ENCODE measurements at regions not wholly inside any gene's neighbourhood (a gene's known extent, or its start where the extent isn't known, plus 50 kb on each side); places are given as distances from the start of the nearest gene placed in this dataset.

GRCh38 chr5:17772232-17772631, 138.0 kb downstream of the TAF11L14 start:
- H4K20me1 ChIP-seq (ENCODE audit: insufficient read depth, poor library complexity, severe bottlenecking), result no peaks in the 10 kb centered on the region
- no peaks in the 10 kb centered on the region for H3K36me3 ChIP-seq (replicated peaks; ENCODE audit: insufficient read depth, low read depth)
- H3K4me2 ChIP-seq, result no peak overlapping the region
- H3K4me3 ChIP-seq, result no peak overlapping the region
- H3K9me3 ChIP-seq (ENCODE audit: low read depth), result no peaks in the 10 kb centered on the region
- WGBS (ENCODE audit: low lambda C conversion rate, missing lambda C conversion rate), result 93% methylated on average over 6 of the region's 6 CpGs
- no peaks in the 10 kb centered on the region for H3K27me3 ChIP-seq
- H3K27ac ChIP-seq, result no peak overlapping the region
- H3K4me1 ChIP-seq (ENCODE audit: insufficient read depth), result no peaks in the 10 kb centered on the region
- H3K79me2 ChIP-seq, result no peaks in the 10 kb centered on the region
- TF ChIP-seq CTCF (IDR thresholded peaks at IDR 0.05; ENCODE audit: poor library complexity), result no peak
- no peak for TF ChIP-seq EZH2phosphoT487 (IDR thresholded peaks at IDR 0.05; ENCODE audit: low read depth, severe bottlenecking, unreplicated experiment)
- no peak for TF ChIP-seq EZH2 (IDR thresholded peaks at IDR 0.05; ENCODE audit: borderline replicate concordance)
- DNase-seq (ENCODE audit: low spot score), result no peak
- H2AFZ ChIP-seq, result no peak overlapping the region
- H3K9me2 ChIP-seq (replicated peaks; ENCODE audit: insufficient read depth), result no peaks in the 10 kb centered on the region

GRCh38 chr5:17785774-17786173, 151.5 kb downstream of the TAF11L14 start:
- TF ChIP-seq EZH2phosphoT487 (IDR thresholded peaks at IDR 0.05; ENCODE audit: low read depth, severe bottlenecking, unreplicated experiment) (no peak), EZH2 (IDR thresholded peaks at IDR 0.05; ENCODE audit: borderline replicate concordance) (no peak), CTCF (IDR thresholded peaks at IDR 0.05; ENCODE audit: poor library complexity) (no peak)
- Histone ChIP-seq H3K9me3 (ENCODE audit: low read depth) (no peaks in the 10 kb centered on the region), H4K20me1 (ENCODE audit: insufficient read depth, poor library complexity, severe bottlenecking) (no peaks in the 10 kb centered on the region), H3K27ac (no peak overlapping the region), H3K4me2 (no peak overlapping the region), H3K9me2 (replicated peaks; ENCODE audit: insufficient read depth) (no peaks in the 10 kb centered on the region), H3K27me3 (no peaks in the 10 kb centered on the region), H3K36me3 (replicated peaks; ENCODE audit: insufficient read depth, low read depth) (no peaks in the 10 kb centered on the region), H2AFZ (no peak overlapping the region), H3K4me3 (no peak overlapping the region), H3K79me2 (no peaks in the 10 kb centered on the region), H3K4me1 (ENCODE audit: insufficient read depth) (no peaks in the 10 kb centered on the region)
- 100% methylated on average over 1 of the region's 1 CpG for WGBS (ENCODE audit: low lambda C conversion rate, missing lambda C conversion rate)
- no peak for DNase-seq (ENCODE audit: low spot score)

GRCh38 chr5:17788351-17788750, 154.1 kb downstream of the TAF11L14 start:
- no peaks in the 10 kb centered on the region for H4K20me1 ChIP-seq (ENCODE audit: insufficient read depth, poor library complexity, severe bottlenecking)
- H3K27me3 ChIP-seq, result no peaks in the 10 kb centered on the region
- H3K4me1 ChIP-seq (ENCODE audit: insufficient read depth), result no peaks in the 10 kb centered on the region
- no peaks in the 10 kb centered on the region for H3K36me3 ChIP-seq (replicated peaks; ENCODE audit: insufficient read depth, low read depth)
- H3K4me3 ChIP-seq, result no peak overlapping the region
- H3K4me2 ChIP-seq, result no peak overlapping the region
- no peak overlapping the region for H3K27ac ChIP-seq
- no peak for DNase-seq (ENCODE audit: low spot score)
- H3K9me2 ChIP-seq (replicated peaks; ENCODE audit: insufficient read depth), result no peaks in the 10 kb centered on the region
- no peaks in the 10 kb centered on the region for H3K9me3 ChIP-seq (ENCODE audit: low read depth)
- H2AFZ ChIP-seq, result no peak overlapping the region
- H3K79me2 ChIP-seq, result no peaks in the 10 kb centered on the region
- TF ChIP-seq EZH2phosphoT487 (IDR thresholded peaks at IDR 0.05; ENCODE audit: low read depth, severe bottlenecking, unreplicated experiment), result no peak
- TF ChIP-seq EZH2 (IDR thresholded peaks at IDR 0.05; ENCODE audit: borderline replicate concordance), result no peak
- TF ChIP-seq CTCF (IDR thresholded peaks at IDR 0.05; ENCODE audit: poor library complexity), result no peak

GRCh38 chr5:17794201-17794600, 159.9 kb downstream of the TAF11L14 start:
- Histone ChIP-seq H2AFZ (no peak overlapping the region), H3K9me3 (ENCODE audit: low read depth) (no peaks in the 10 kb centered on the region), H3K4me1 (ENCODE audit: insufficient read depth) (no peaks in the 10 kb centered on the region), H4K20me1 (ENCODE audit: insufficient read depth, poor library complexity, severe bottlenecking) (no peaks in the 10 kb centered on the region), H3K4me3 (no peak overlapping the region), H3K27ac (peak overlapping the region; percentile 63), H3K27me3 (no peaks in the 10 kb centered on the region), H3K9me2 (replicated peaks; ENCODE audit: insufficient read depth) (no peaks in the 10 kb centered on the region), H3K36me3 (replicated peaks; ENCODE audit: insufficient read depth, low read depth) (no peaks in the 10 kb centered on the region), H3K4me2 (no peak overlapping the region), H3K79me2 (no peaks in the 10 kb centered on the region)
- WGBS (ENCODE audit: low lambda C conversion rate, missing lambda C conversion rate), result 90% methylated on average over 3 of the region's 3 CpGs
- no peak for TF ChIP-seq EZH2phosphoT487 (IDR thresholded peaks at IDR 0.05; ENCODE audit: low read depth, severe bottlenecking, unreplicated experiment)
- TF ChIP-seq CTCF (IDR thresholded peaks at IDR 0.05; ENCODE audit: poor library complexity), result no peak
- no peak for TF ChIP-seq EZH2 (IDR thresholded peaks at IDR 0.05; ENCODE audit: borderline replicate concordance)
- DNase-seq (ENCODE audit: low spot score), result peak; percentile 43
